CD4-positive, alpha-beta T cell (primary cell): ENCODE measurements at regions not wholly inside any gene's neighbourhood (a gene's known extent, or its start where the extent isn't known, plus 50 kb on each side); places are given as distances from the start of the nearest gene placed in this dataset.
"Not testable (repeated sequence)": the region's sequence is repeated elsewhere in the genome, so short reads cannot be mapped to it uniquely, and the experiment has no call there.

ENCODE experiments used
- ATAC-seq: fragments of 200-7000 bp; cut with Tn5 transposase; one replicate; pipeline ENCODE4 v1.10.0; 2022; ENCODE audit warnings: mild to moderate bottlenecking; ENCODE audit not compliant: poor library complexity
- CTCF ChIA-PET: fragments of 350-600 bp; sonication (Branson Sonifier 250); formaldehyde crosslinking; loops from one replicate; lab custom pipeline; 2021; ENCODE audit warnings: antibody characterized with exemption, inconsistent platforms; lab: Charles Lee
- POLR2A ChIA-PET: fragments of 350-600 bp; sonication (Branson Sonifier 250); formaldehyde crosslinking; loops from one replicate; lab custom pipeline; 2021; ENCODE audit warnings: antibody characterized with exemption, inconsistent platforms; lab: Charles Lee
- DNase-seq, 14 experiments: peaks; one replicate each; pipeline ENCODE4 v3.0.0-alpha.2; 2013 to 2020; ENCODE audit warnings: mixed read lengths in 2 of 14
- H3K27ac ChIP-seq, 2 donors: one replicate each; pipeline versions ENCODE4 v1.5.1 to v1.7.0; 2013; ENCODE audit warnings: low read length in 2 of 2, low read depth in 1 of 2, mild to moderate bottlenecking in 1 of 2
- H3K27me3 ChIP-seq, 2 experiments: 1 replicate in 1 of 2; 2 replicates in 1 of 2; pipeline versions ENCODE4 v1.6.1 to v1.7.0; 2013; ENCODE audit warnings: low read length in 2 of 2, control low read depth in 1 of 2, mild to moderate bottlenecking in 1 of 2, moderate library complexity in 1 of 2; ENCODE audit not compliant: insufficient read depth in 2 of 2, control insufficient read depth in 1 of 2
- H3K36me3 ChIP-seq: one replicate; pipeline ENCODE4 v1.6.1; 2013; ENCODE audit warnings: low read length, control low read depth; ENCODE audit not compliant: insufficient read depth
- H3K4me1 ChIP-seq: one replicate; pipeline ENCODE4 v1.6.1; 2013; ENCODE audit warnings: low read length, control low read depth; ENCODE audit not compliant: insufficient read depth
- H3K4me3 ChIP-seq: one replicate; pipeline ENCODE4 v1.5.1; 2013; ENCODE audit warnings: mild to moderate bottlenecking, low read length, moderate library complexity
- H3K9me3 ChIP-seq, 2 experiments: 1 replicate in 1 of 2; 2 replicates in 1 of 2; pipeline versions ENCODE4 v1.6.1 to v1.7.0; 2013; ENCODE audit warnings: low read length in 2 of 2, mild to moderate bottlenecking in 2 of 2, control low read depth in 1 of 2, moderate library complexity in 1 of 2; ENCODE audit not compliant: control insufficient read depth in 1 of 2, insufficient read depth in 1 of 2
- H3K27ac Mint-ChIP-seq: one replicate; pipeline ENCODE4 v1.8.0; 2020; ENCODE audit warnings: mixed read lengths
- H3K27me3 Mint-ChIP-seq: one replicate; pipeline ENCODE4 v1.8.0; 2021; ENCODE audit warnings: mixed read lengths
- H3K36me3 Mint-ChIP-seq: one replicate; pipeline ENCODE4 v1.8.0; 2021; ENCODE audit warnings: low read depth, mixed read lengths
- H3K4me1 Mint-ChIP-seq: one replicate; pipeline ENCODE4 v1.8.0; 2021; ENCODE audit warnings: low read depth, mixed read lengths
- H3K4me3 Mint-ChIP-seq: one replicate; pipeline ENCODE4 v1.8.0; 2020; ENCODE audit warnings: mild to moderate bottlenecking, mixed read lengths
- H3K9me3 Mint-ChIP-seq: one replicate; pipeline ENCODE4 v1.8.0; 2020; ENCODE audit warnings: mixed read lengths
- intact Hi-C, 2 experiments: fragments of 100-400 bp; cut with DNase I in 1 of 2; cut with micrococcal nuclease in 1 of 2; formaldehyde crosslinking; loops; one replicate each; pipeline versions ENCODE4 v1.15.1 to v1.9.0; 2023 to 2025; cut with DNase I, micrococcal nuclease

- H3K9me3 ChIP-seq, H3K27me3 ChIP-seq, CTCF ChIA-PET, H3K4me1 ChIP-seq, H3K4me3 Mint-ChIP-seq, ATAC-seq, intact Hi-C loops, DNase-seq, H3K4me3 ChIP-seq, H3K36me3 ChIP-seq, H3K27ac ChIP-seq, H3K27ac Mint-ChIP-seq, H3K27me3 Mint-ChIP-seq, POLR2A ChIA-PET, H3K4me1 Mint-ChIP-seq, H3K9me3 Mint-ChIP-seq, H3K36me3 Mint-ChIP-seq: not testable (repeated sequence)
Observed at GRCh38 chr7:65549589-65550443, 176.2 kb downstream of the ZNF92 start.

- H3K27ac Mint-ChIP-seq, H3K9me3 ChIP-seq, POLR2A ChIA-PET, H3K27ac ChIP-seq, intact Hi-C loops, H3K4me1 ChIP-seq, ATAC-seq, H3K36me3 Mint-ChIP-seq, H3K4me3 Mint-ChIP-seq, H3K9me3 Mint-ChIP-seq, H3K27me3 ChIP-seq, H3K27me3 Mint-ChIP-seq, H3K4me3 ChIP-seq, CTCF ChIA-PET, H3K36me3 ChIP-seq, H3K4me1 Mint-ChIP-seq, DNase-seq: not testable (repeated sequence)
Observed at GRCh38 chr7:65550444-65550809, 176.8 kb downstream of the ZNF92 start.

GRCh38 chr7:65551042-65551441 is 177.4 kb downstream of the ZNF92 start:
- H3K4me3 ChIP-seq, H3K27me3 ChIP-seq, H3K27ac Mint-ChIP-seq, DNase-seq, H3K27me3 Mint-ChIP-seq, H3K4me1 ChIP-seq, ATAC-seq, CTCF ChIA-PET, H3K27ac ChIP-seq, H3K36me3 ChIP-seq, H3K4me1 Mint-ChIP-seq, H3K9me3 Mint-ChIP-seq, H3K4me3 Mint-ChIP-seq, POLR2A ChIA-PET, intact Hi-C loops, H3K9me3 ChIP-seq, H3K36me3 Mint-ChIP-seq: not testable (repeated sequence)

GRCh38 chr7:65554553-65555476 is 181.2 kb downstream of the ZNF92 start:
- H3K4me1 Mint-ChIP-seq, H3K4me3 Mint-ChIP-seq, DNase-seq, ATAC-seq, H3K9me3 Mint-ChIP-seq, POLR2A ChIA-PET, H3K27me3 Mint-ChIP-seq, CTCF ChIA-PET, H3K4me1 ChIP-seq, H3K9me3 ChIP-seq, H3K4me3 ChIP-seq, H3K36me3 Mint-ChIP-seq, H3K36me3 ChIP-seq, H3K27me3 ChIP-seq, H3K27ac ChIP-seq, H3K27ac Mint-ChIP-seq, intact Hi-C loops: not testable (repeated sequence)

- H3K9me3 Mint-ChIP-seq, CTCF ChIA-PET, H3K4me3 ChIP-seq, intact Hi-C loops, H3K27me3 Mint-ChIP-seq, H3K9me3 ChIP-seq, H3K4me1 ChIP-seq, POLR2A ChIA-PET, H3K27ac Mint-ChIP-seq, H3K36me3 ChIP-seq, H3K27ac ChIP-seq, H3K4me3 Mint-ChIP-seq, H3K36me3 Mint-ChIP-seq, ATAC-seq, H3K27me3 ChIP-seq, H3K4me1 Mint-ChIP-seq: not testable (repeated sequence)
- DNase-seq = peak in 2 of 14 experiments; percentile 1 to 30
Observed at GRCh38 chr7:65558584-65558983, 184.9 kb downstream of the ZNF92 start.

GRCh38 chr7:65561786-65562372 is 188.2 kb downstream of the ZNF92 start:
- POLR2A ChIA-PET, DNase-seq, CTCF ChIA-PET: not testable (repeated sequence)

More at GRCh38 chr7:65561786-65562372, 188.2 kb downstream of the ZNF92 start:
- H3K4me3 Mint-ChIP-seq, H3K27ac Mint-ChIP-seq, H3K9me3 ChIP-seq, H3K27me3 Mint-ChIP-seq, H3K36me3 Mint-ChIP-seq, H3K27me3 ChIP-seq, H3K36me3 ChIP-seq, H3K27ac ChIP-seq, H3K4me1 Mint-ChIP-seq, intact Hi-C loops, H3K4me1 ChIP-seq, H3K4me3 ChIP-seq, ATAC-seq, H3K9me3 Mint-ChIP-seq: not testable (repeated sequence)
